Lower leg skin (tissue), 3 donors: ENCODE measurements at regions not wholly inside any gene's neighbourhood (a gene's known extent, or its start where the extent isn't known, plus 50 kb on each side); places are given as distances from the start of the nearest gene placed in this dataset.

Experiments
- POLR2A ChIP-seq, 2 donors: fragments of 450-650 bp; IDR thresholded peaks; one replicate each; pipeline ENCODE4 v1.6.1; 2016 to 2017; ENCODE audit warnings: antibody characterized with exemption in 2 of 2, mild to moderate bottlenecking in 1 of 2, moderate library complexity in 1 of 2
- TF ChIP-seq, protein P1 (sequence below), 3 donors: fragments of 450-650 bp; IDR thresholded peaks; one replicate each; pipeline ENCODE4 v1.5.1; 2016; ENCODE audit warnings: antibody characterized with exemption in 3 of 3, mild to moderate bottlenecking in 3 of 3, moderate library complexity in 2 of 3

DNA sequence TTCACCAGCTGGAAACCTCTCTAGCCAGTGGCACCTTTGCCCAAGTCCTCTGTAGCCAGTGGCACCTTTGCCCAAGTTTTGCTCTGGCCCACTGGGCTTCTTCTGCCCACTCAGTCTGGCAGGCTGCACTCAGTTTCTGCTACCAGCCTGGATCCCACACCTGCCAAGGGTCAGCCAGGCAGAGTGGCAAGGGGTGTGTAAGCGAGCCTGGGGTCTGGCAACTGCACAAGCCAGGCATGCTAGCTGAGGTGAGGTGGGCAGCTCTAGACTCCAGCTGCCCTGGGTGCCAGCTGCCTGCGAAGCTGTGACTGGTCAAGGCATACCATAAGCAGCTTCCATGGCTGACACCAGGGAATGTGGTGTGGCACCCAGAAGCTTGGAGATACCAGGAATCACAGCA is 233.1 kb upstream of the DKK2 start:
- TF ChIP-seq, protein P1, sequence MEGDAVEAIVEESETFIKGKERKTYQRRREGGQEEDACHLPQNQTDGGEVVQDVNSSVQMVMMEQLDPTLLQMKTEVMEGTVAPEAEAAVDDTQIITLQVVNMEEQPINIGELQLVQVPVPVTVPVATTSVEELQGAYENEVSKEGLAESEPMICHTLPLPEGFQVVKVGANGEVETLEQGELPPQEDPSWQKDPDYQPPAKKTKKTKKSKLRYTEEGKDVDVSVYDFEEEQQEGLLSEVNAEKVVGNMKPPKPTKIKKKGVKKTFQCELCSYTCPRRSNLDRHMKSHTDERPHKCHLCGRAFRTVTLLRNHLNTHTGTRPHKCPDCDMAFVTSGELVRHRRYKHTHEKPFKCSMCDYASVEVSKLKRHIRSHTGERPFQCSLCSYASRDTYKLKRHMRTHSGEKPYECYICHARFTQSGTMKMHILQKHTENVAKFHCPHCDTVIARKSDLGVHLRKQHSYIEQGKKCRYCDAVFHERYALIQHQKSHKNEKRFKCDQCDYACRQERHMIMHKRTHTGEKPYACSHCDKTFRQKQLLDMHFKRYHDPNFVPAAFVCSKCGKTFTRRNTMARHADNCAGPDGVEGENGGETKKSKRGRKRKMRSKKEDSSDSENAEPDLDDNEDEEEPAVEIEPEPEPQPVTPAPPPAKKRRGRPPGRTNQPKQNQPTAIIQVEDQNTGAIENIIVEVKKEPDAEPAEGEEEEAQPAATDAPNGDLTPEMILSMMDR (IDR thresholded peaks at IDR 0.05), result no peak
- TF ChIP-seq POLR2A (IDR thresholded peaks at IDR 0.05), result no peak
